ENCODE measurements at regions not wholly inside any gene's neighbourhood (a gene's known extent, or its start where the extent isn't known, plus 50 kb on each side); places are given as distances from the start of the nearest gene placed in this dataset.

GRCh38 chr13:57899096-57899495 lies 267.6 kb downstream of the PCDH17 start:
- TF ChIP-seq EP300 (IDR thresholded peaks at IDR 0.05) (no peak), CTCF (IDR thresholded peaks at IDR 0.05) (no peak), POLR2AphosphoS5 (IDR thresholded peaks at IDR 0.05) (no peak)

Data from gastroesophageal sphincter (tissue), 3 donors.